ENCODE measurements at regions not wholly inside any gene's neighbourhood (a gene's known extent, or its start where the extent isn't known, plus 50 kb on each side); places are given as distances from the start of the nearest gene placed in this dataset.

DNA sequence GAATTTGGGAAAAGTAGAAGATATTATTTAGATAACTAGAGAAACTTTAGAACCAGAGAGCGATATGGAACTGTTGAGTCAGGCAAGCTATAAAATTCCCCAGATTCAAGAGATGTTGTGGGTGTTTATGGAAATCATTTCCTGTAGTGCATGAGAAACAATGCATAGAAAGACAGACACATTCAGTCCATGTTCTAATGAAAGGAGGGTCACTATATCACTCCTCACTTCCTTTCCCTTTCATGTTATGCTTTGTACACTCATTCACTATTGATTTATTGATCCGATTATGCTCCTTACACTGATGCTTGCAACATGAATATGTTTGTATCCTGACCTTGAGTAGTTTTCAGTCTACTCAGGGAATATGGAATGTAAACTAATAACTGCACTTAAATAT, 1459.9 kb upstream of the ALCAM start:
- POLR2A ChIA-PET, result no interaction called here
- TF ChIP-seq CEBPB (IDR thresholded peaks at IDR 0.05) (no peak), EHF (CRISPR knock-in tag; IDR thresholded peaks at IDR 0.05) (no peak), MYC (IDR thresholded peaks at IDR 0.05; ENCODE audit: borderline replicate concordance, low read length) (no peak), KDM5A (IDR thresholded peaks at IDR 0.05) (no peak), HEYL (CRISPR knock-in tag; IDR thresholded peaks at IDR 0.05) (no peak), RNF2 (IDR thresholded peaks at IDR 0.05; ENCODE audit: borderline replicate concordance, low read depth) (no peak)
- TF ChIP-seq, protein P1, sequence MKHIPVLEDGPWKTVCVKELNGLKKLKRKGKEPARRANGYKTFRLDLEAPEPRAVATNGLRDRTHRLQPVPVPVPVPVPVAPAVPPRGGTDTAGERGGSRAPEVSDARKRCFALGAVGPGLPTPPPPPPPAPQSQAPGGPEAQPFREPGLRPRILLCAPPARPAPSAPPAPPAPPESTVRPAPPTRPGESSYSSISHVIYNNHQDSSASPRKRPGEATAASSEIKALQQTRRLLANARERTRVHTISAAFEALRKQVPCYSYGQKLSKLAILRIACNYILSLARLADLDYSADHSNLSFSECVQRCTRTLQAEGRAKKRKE (CRISPR knock-in tag; IDR thresholded peaks at IDR 0.05; ENCODE audit: low read depth), result no peak
- FAIRE-seq (no peak), ATAC-seq (no peak), DNase-seq (ENCODE audit: low read depth in 1 of 2, low spot score in 1 of 2) (no peak)
- no peak overlapping the region for H3K4me2 ChIP-seq
- H3K4me1 ChIP-seq, result no peaks in the 10 kb centered on the region
- H3K9me3 ChIP-seq, result no peaks in the 10 kb centered on the region
- no peak overlapping the region for H3K4me3 ChIP-seq
- 41% methylated on average over 2 of the region's 2 CpGs for WGBS (ENCODE audit: missing lambda C conversion rate)
- CTCF ChIA-PET, result no interaction called here
- H3K27ac ChIP-seq, result no peak overlapping the region

DNA sequence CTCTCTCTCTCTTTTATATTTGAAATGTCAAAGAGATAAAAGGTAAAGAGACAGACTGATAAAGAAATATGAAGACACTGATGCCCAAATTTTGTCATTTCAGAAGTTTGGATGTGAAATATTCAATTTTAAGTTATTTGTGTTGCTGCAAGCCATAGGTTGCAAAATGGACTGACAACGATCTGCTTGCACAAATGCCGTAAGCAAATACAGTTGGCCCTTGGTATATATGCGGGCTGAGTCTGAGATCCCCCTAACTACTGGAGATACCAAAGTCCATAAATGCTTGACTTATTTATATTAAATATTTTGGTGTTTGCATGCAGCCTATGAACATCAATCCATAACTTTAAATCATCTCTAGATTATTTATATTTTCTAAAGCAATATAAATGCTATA, 1459.1 kb upstream of the ALCAM start:
- no peak overlapping the region for H3K4me3 ChIP-seq
- ChIA-PET CTCF (no interaction called here), POLR2A (no interaction called here)
- no peak for DNase-seq (ENCODE audit: low read depth in 1 of 2, low spot score in 1 of 2)
- no peaks in the 10 kb centered on the region for H3K4me1 ChIP-seq
- ATAC-seq, result no peak
- no peak for TF ChIP-seq CBX8 (IDR thresholded peaks at IDR 0.05)
- TF ChIP-seq, protein P2, sequence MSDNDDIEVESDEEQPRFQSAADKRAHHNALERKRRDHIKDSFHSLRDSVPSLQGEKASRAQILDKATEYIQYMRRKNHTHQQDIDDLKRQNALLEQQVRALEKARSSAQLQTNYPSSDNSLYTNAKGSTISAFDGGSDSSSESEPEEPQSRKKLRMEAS (IDR thresholded peaks at IDR 0.05), result no peak
- no peak for TF ChIP-seq CBX2 (IDR thresholded peaks at IDR 0.05; ENCODE audit: borderline replicate concordance, low read depth)
- TF ChIP-seq MAFK (IDR thresholded peaks at IDR 0.05; ENCODE audit: partially characterized antibody), result no peak
- TF ChIP-seq, protein P3, sequence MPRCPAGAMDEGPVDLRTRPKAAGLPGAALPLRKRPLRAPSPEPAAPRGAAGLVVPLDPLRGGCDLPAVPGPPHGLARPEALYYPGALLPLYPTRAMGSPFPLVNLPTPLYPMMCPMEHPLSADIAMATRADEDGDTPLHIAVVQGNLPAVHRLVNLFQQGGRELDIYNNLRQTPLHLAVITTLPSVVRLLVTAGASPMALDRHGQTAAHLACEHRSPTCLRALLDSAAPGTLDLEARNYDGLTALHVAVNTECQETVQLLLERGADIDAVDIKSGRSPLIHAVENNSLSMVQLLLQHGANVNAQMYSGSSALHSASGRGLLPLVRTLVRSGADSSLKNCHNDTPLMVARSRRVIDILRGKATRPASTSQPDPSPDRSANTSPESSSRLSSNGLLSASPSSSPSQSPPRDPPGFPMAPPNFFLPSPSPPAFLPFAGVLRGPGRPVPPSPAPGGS (IDR thresholded peaks at IDR 0.05), result no peak
- TF ChIP-seq MAZ (IDR thresholded peaks at IDR 0.05; ENCODE audit: borderline replicate concordance, low read depth, low read length), result no peak
- TF ChIP-seq RNF2 (IDR thresholded peaks at IDR 0.05; ENCODE audit: borderline replicate concordance, low read depth), result no peak
- no peak for TF ChIP-seq ZSCAN20 (CRISPR knock-in tag; IDR thresholded peaks at IDR 0.05)
- TF ChIP-seq, protein P1 (CRISPR knock-in tag; IDR thresholded peaks at IDR 0.05; ENCODE audit: low read depth), result no peak
- TF ChIP-seq RCOR1 (IDR thresholded peaks at IDR 0.05; ENCODE audit: low read depth, low read length), result no peak
- no peak for TF ChIP-seq FOSB (CRISPR knock-in tag; IDR thresholded peaks at IDR 0.05)
- H3K27ac ChIP-seq, result no peak overlapping the region
- no peaks in the 10 kb centered on the region for H3K9me3 ChIP-seq
- 59% methylated on average over 3 of the region's 3 CpGs for WGBS (ENCODE audit: missing lambda C conversion rate)
- no peak for FAIRE-seq
- H3K4me2 ChIP-seq, result no peak overlapping the region

DNA sequence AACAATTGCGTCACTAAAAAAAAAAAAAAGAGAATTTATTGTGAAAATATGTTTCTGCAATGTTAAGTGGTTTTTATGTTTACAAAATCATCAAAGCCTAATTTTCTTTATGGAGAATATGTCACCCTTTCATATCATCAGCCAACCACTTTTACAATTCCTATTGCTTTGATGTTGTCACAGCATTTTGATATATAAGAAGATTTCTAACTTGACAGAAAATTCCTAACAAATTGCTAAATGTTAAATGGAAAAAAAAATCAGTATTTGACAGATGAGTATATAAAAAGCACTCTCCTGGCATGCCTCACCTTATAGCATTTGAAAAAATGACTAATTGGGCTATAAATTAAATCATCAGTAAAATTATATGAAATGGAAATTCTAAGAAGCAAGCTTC, 1457.3 kb upstream of the ALCAM start:
- CTCF ChIA-PET, result no interaction called here
- Histone ChIP-seq H3K4me2 (no peak overlapping the region), H3K9me3 (no peaks in the 10 kb centered on the region), H3K27ac (no peak overlapping the region), H3K4me1 (no peaks in the 10 kb centered on the region), H3K4me3 (no peak overlapping the region)
- TF ChIP-seq, protein P3 (IDR thresholded peaks at IDR 0.05), result no peak
- TF ChIP-seq, protein P2 (IDR thresholded peaks at IDR 0.05), result no peak
- TF ChIP-seq RARB (CRISPR knock-in tag; IDR thresholded peaks at IDR 0.05) (no peak), CBX8 (IDR thresholded peaks at IDR 0.05) (no peak), EHMT2 (IDR thresholded peaks at IDR 0.05; ENCODE audit: low read depth) (no peak)
- POLR2A ChIA-PET, result no interaction called here
- 91% methylated on average over 1 of the region's 1 CpG for WGBS (ENCODE audit: missing lambda C conversion rate)
- DNase-seq (ENCODE audit: low read depth in 1 of 2, low spot score in 1 of 2) (no peak), FAIRE-seq (no peak), ATAC-seq (no peak)

Measured in A549 (cell line).